K562 (cell line): ENCODE measurements at regions not wholly inside any gene's neighbourhood (a gene's known extent, or its start where the extent isn't known, plus 50 kb on each side); places are given as distances from the start of the nearest gene placed in this dataset.

Experiments used
- ATAC-seq: fragments of 200-7000 bp; cut with Tn5 transposase; 3 replicates; pipeline ENCODE4 v1.9.1; 2020; ENCODE audit warnings: moderate library complexity
- BruUV-seq: library from RNA; stranded (reverse); fragments of 400-500 nt; replicated peaks from 2 replicates; lab custom pipeline; 2021; lab: Mats Ljungman, UMichigan
- CTCF ChIA-PET: fragments of 300-600 bp; formaldehyde crosslinking; extraction: SDS; loops from one replicate; lab custom pipeline; 2021; ENCODE audit warnings: low intra/inter-chr PET ratio; lab: Yijun Ruan, JAX
- POLR2A ChIA-PET: fragments of 300-600, 350-650 bp; sonication (Branson Sonifier 250); formaldehyde crosslinking; extraction: SDS; loops from one replicate; lab custom pipeline; 2021; ENCODE audit warnings: antibody characterized with exemption, inconsistent platforms; lab: Yijun Ruan, JAX
- DNase-seq, 4 experiments: peaks; one replicate each; pipeline versions ENCODE4 v3.0.0 to v3.0.0-alpha.2; 2011 to 2018; ENCODE audit warnings: low spot score in 3 of 4, mixed read lengths in 3 of 4; ENCODE audit errors: extremely low read depth in 1 of 4
- FAIRE-seq: peaks from 2 replicates; lab custom pipeline; 2011; peaks lifted over from hg19 to GRCh38; lab: Jason Lieb, UNC
- H2AFZ ChIP-seq: 2 replicates; pipeline ENCODE4 v1.6.0; 2011; ENCODE audit warnings: low read depth, low read length, control low read depth, inconsistent platforms
- H3K27ac ChIP-seq: fragments of 200-600 bp; 3 replicates; pipeline ENCODE4 v1.8.0; 2011; ENCODE audit warnings: low read depth, mild to moderate bottlenecking, control low read depth, inconsistent platforms, low read length, moderate library complexity, mixed read lengths; ENCODE audit errors: extremely low read depth
- H3K27me3 ChIP-seq, 2 experiments: fragments of 300-600 bp in 1 of 2; 2 replicates in 1 of 2; 3 replicates in 1 of 2; pipeline versions ENCODE4 v1.6.0 to v1.8.0; 2011; ENCODE audit warnings: inconsistent platforms in 2 of 2, low read length in 2 of 2, mild to moderate bottlenecking in 1 of 2, mixed read lengths in 1 of 2, moderate library complexity in 1 of 2; ENCODE audit not compliant: control insufficient read depth in 2 of 2, insufficient read depth in 2 of 2
- H3K36me3 ChIP-seq: fragments of 300-600 bp; 3 replicates; pipeline ENCODE4 v1.8.0; 2011; ENCODE audit warnings: mild to moderate bottlenecking, low read length, inconsistent platforms; ENCODE audit not compliant: control insufficient read depth, insufficient read depth
- H3K4me1 ChIP-seq, 2 experiments: fragments of 200-600 bp in 1 of 2; replicated peaks in 1 of 2; 2 replicates in 1 of 2; 3 replicates in 1 of 2; pipeline versions ENCODE4 v1.5.1 to v1.8.0; 2011; ENCODE audit warnings: inconsistent platforms in 2 of 2, low read length in 2 of 2, mild to moderate bottlenecking in 1 of 2, mixed read lengths in 1 of 2, moderate library complexity in 1 of 2; ENCODE audit not compliant: control insufficient read depth in 2 of 2, insufficient read depth in 2 of 2
- H3K4me2 ChIP-seq: 2 replicates; pipeline ENCODE4 v1.6.1; 2011; ENCODE audit warnings: low read length, control low read depth, inconsistent platforms, mixed read lengths; ENCODE audit not compliant: insufficient read depth
- H3K4me3 ChIP-seq: fragments of 200-600 bp; sonication (generic), shearing (Covaris generic); 2 replicates; pipeline ENCODE4 v1.5.1; 2016; ENCODE audit warnings: control low read depth, inconsistent platforms
- H3K79me2 ChIP-seq: fragments of 200-600 bp; 3 replicates; pipeline ENCODE4 v1.8.0; 2011; ENCODE audit warnings: low read length, inconsistent platforms; ENCODE audit not compliant: control insufficient read depth, insufficient read depth
- H3K9ac ChIP-seq, 2 experiments: 2 replicates each; pipeline versions ENCODE4 v1.6.0 to v1.6.1; 2011; ENCODE audit warnings: low read depth in 2 of 2, low read length in 2 of 2, control low read depth in 1 of 2, inconsistent platforms in 1 of 2, mild to moderate bottlenecking in 1 of 2, mixed read lengths in 1 of 2; ENCODE audit not compliant: insufficient read depth in 1 of 2
- H3K9me1 ChIP-seq: one replicate; pipeline ENCODE4 v1.6.0; 2011; ENCODE audit warnings: inconsistent platforms, mild to moderate bottlenecking, low read length, moderate library complexity; ENCODE audit not compliant: control insufficient read depth, insufficient read depth
- H3K9me3 ChIP-seq: replicated peaks from 2 replicates; pipeline ENCODE4 v1.5.1; 2011; ENCODE audit warnings: low read depth, low read length, inconsistent platforms; ENCODE audit not compliant: control insufficient read depth, insufficient read depth
- H4K20me1 ChIP-seq: replicated peaks from 2 replicates; pipeline ENCODE4 v1.6.1; 2011; ENCODE audit warnings: low read length, inconsistent platforms, mixed read lengths; ENCODE audit not compliant: control insufficient read depth, insufficient read depth
- C11orf30 ChIP-seq: fragments of 450-650 bp; IDR thresholded peaks from 2 replicates; pipeline ENCODE4 v1.6.1; 2016; ENCODE audit warnings: low read depth, mild to moderate bottlenecking
- EP400 ChIP-seq: fragments of 450-650 bp; IDR thresholded peaks from 2 replicates; pipeline ENCODE4 v1.6.1; 2017; ENCODE audit warnings: antibody characterized with exemption, mild to moderate bottlenecking, moderate library complexity
- ETV5 ChIP-seq: sonication (generic); formaldehyde crosslinking; IDR thresholded peaks from 2 replicates; pipeline ENCODE4 v1.4.0; 2020; ENCODE audit warnings: low read depth, mild to moderate bottlenecking, missing genetic modification reagents
- EWSR1 ChIP-seq: fragments of 450-650 bp; IDR thresholded peaks from 2 replicates; pipeline ENCODE4 v1.6.1; 2018; ENCODE audit warnings: borderline replicate concordance, mild to moderate bottlenecking, low read depth, moderate library complexity; ENCODE audit not compliant: partially characterized antibody
- RBM25 ChIP-seq: fragments of 200-400 bp; formaldehyde crosslinking; IDR thresholded peaks from 2 replicates; pipeline ENCODE4 v1.6.1; 2018; ENCODE audit warnings: low read length, low read depth, moderate library complexity; ENCODE audit not compliant: severe bottlenecking
- SNRNP70 ChIP-seq: fragments of 200-400 bp; formaldehyde crosslinking; optimal IDR thresholded peaks from 2 replicates; pipeline ENCODE3; 2017; ENCODE audit warnings: low read depth, low read length
- ZNF76 ChIP-seq: fragments of 250-450 bp; sonication (Bioruptor Pico); IDR thresholded peaks from 2 replicates; pipeline ENCODE4 v1.4.0; 2020; ENCODE audit warnings: mild to moderate bottlenecking, moderate library complexity, borderline replicate concordance
- WGBS: fragments of 100-300 bp; shearing (Covaris generic); methylation state at CpG from one replicate; pipeline ENCODE4 v1.1.6; 2016; ENCODE audit warnings: low coverage, mixed read lengths; ENCODE audit not compliant: insufficient coverage; ENCODE audit errors: missing lambda C conversion rate; 5-methylcytosine and 5-hydroxymethylcytosine counted together
- in situ Hi-C: fragments of 300-500 bp; cut with MboI; formaldehyde crosslinking; loops from 4 replicates; pipeline ENCODE4 v1.15.0; 2018; ENCODE audit warnings: inconsistent platforms, mixed read lengths
- intact Hi-C: fragments of 100-400 bp; cut with micrococcal nuclease; formaldehyde crosslinking; loops from 2 replicates; pipeline ENCODE4 v1.14.2; 2022
- TF ChIP-seq, protein P1 (sequence below): sonication (generic); formaldehyde crosslinking; IDR thresholded peaks from 2 replicates; pipeline ENCODE4 v1.8.0; 2023; ENCODE audit warnings: mild to moderate bottlenecking, missing genetic modification reagents
- TF ChIP-seq, protein P2 (sequence below): fragments of 200-800 bp; sonication (Bioruptor generic); IDR thresholded peaks from 2 replicates; pipeline ENCODE4 v1.6.1; 2016; ENCODE audit warnings: missing genetic modification characterization, missing compliant biosample characterization

DNA sequence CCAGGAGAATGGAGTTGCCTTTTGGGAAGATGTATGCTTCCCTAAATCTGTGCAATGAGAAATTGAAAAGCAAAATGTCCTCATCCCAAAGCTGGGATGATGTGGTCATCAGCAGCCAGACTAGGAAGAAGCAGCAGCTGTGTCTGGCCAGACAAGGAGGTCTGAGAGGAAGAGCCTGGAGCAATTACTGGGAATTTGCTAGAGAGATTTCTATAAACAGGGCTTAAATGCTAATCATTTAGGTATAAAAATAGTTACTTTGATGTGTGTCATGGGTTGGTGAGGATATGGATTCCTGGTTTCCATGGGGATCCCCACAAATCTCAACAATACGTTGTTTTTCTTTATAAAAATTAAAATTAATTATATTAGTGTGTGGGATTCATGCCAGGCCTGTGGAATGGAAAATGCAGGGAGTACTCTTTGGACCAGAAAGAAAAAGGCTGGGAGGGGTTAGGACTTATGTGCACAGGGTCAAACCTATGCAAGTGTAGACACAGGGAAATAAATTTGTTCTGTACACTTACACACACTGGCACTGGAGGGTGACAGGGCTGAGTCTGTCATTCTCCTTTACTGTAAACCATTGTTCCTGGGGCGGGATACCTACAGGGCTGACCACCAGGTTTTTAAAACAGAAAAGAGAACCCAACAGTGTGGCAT lies 58.7 kb upstream of the TRPC7 start (continued):
- TF ChIP-seq, protein P1, sequence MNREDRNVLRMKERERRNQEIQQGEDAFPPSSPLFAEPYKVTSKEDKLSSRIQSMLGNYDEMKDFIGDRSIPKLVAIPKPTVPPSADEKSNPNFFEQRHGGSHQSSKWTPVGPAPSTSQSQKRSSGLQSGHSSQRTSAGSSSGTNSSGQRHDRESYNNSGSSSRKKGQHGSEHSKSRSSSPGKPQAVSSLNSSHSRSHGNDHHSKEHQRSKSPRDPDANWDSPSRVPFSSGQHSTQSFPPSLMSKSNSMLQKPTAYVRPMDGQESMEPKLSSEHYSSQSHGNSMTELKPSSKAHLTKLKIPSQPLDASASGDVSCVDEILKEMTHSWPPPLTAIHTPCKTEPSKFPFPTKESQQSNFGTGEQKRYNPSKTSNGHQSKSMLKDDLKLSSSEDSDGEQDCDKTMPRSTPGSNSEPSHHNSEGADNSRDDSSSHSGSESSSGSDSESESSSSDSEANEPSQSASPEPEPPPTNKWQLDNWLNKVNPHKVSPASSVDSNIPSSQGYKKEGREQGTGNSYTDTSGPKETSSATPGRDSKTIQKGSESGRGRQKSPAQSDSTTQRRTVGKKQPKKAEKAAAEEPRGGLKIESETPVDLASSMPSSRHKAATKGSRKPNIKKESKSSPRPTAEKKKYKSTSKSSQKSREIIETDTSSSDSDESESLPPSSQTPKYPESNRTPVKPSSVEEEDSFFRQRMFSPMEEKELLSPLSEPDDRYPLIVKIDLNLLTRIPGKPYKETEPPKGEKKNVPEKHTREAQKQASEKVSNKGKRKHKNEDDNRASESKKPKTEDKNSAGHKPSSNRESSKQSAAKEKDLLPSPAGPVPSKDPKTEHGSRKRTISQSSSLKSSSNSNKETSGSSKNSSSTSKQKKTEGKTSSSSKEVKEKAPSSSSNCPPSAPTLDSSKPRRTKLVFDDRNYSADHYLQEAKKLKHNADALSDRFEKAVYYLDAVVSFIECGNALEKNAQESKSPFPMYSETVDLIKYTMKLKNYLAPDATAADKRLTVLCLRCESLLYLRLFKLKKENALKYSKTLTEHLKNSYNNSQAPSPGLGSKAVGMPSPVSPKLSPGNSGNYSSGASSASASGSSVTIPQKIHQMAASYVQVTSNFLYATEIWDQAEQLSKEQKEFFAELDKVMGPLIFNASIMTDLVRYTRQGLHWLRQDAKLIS (CRISPR knock-in tag), result no peak
- TF ChIP-seq EWSR1, result no peak
- TF ChIP-seq SNRNP70, result no peak
- TF ChIP-seq, all 486 proteins: peak for 0

DNA sequence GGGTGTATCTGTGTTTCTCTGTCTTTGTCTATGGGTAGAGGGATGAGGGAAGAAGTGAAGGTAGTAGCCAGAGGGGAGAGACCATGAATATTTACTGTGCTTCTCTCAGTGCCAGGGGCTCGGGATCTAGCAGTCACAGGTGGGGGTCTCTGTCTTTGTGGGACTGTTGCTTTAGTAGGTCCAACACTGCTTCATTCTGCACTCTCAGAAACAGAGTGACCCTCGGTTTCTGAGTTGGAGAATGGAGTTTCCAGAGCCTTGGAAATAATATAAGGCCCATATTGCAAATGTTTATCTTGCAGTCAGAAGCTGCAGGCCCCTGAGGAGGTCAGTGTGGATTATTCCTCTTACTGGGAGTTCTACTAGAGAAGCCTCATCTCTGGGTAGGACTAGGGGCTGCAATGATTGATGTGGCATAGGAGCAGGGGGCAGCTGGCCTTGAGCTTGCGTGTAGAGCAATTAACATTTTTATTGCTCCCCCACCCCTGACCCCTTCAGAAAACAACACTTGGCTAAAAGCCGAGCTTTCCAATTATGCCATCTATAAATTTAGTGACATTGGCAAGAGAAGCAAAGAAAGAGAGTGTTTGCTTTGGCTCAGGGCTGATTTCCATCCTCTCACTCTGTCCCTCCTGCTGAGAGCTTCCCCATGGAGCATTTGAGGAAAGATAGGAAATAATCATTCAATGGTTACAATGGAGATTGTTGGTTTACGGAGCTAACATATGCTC lies 55.0 kb upstream of the TRPC7 start:
- in situ Hi-C loops, result loop anchor here (10.0 kb wide), 1 partner anchor 176 kb away; no protein-coding TSS in a partner anchor
- Histone ChIP-seq H3K27me3 (peaks cover 0 to under 1% of the 10 kb centered on the region in 2 experiments; a peak in 3 of 5 replicates), H4K20me1 (no peaks in the 10 kb centered on the region; the same call in 1 of the 2 replicates), H3K36me3 (no peaks in the 10 kb centered on the region), H2AFZ (no peak overlapping the region), H3K9me1 (no peaks in the 10 kb centered on the region), H3K9me3 (no peaks in the 10 kb centered on the region), H3K79me2 (no peaks in the 10 kb centered on the region), H3K9ac (no peak overlapping the region), H3K27ac (no peak overlapping the region), H3K4me1 (no peaks in the 10 kb centered on the region), H3K4me2 (no peak overlapping the region), H3K4me3 (no peak overlapping the region)
- ChIA-PET CTCF (no interaction called here), POLR2A (no interaction called here)
- no peak for FAIRE-seq
- no peak for ATAC-seq
- WGBS, result 0% methylated on average over 5 of the region's 5 CpGs
- no TSS peak for BruUV-seq
- intact Hi-C loops, result no loop called here
- no peak for DNase-seq
- TF ChIP-seq C11orf30, result no peak
- TF ChIP-seq ETV5 (CRISPR knock-in tag), result no peak
- TF ChIP-seq ZNF76 (CRISPR knock-in tag), result no peak
- TF ChIP-seq EP400, result no peak
- TF ChIP-seq, protein P2, sequence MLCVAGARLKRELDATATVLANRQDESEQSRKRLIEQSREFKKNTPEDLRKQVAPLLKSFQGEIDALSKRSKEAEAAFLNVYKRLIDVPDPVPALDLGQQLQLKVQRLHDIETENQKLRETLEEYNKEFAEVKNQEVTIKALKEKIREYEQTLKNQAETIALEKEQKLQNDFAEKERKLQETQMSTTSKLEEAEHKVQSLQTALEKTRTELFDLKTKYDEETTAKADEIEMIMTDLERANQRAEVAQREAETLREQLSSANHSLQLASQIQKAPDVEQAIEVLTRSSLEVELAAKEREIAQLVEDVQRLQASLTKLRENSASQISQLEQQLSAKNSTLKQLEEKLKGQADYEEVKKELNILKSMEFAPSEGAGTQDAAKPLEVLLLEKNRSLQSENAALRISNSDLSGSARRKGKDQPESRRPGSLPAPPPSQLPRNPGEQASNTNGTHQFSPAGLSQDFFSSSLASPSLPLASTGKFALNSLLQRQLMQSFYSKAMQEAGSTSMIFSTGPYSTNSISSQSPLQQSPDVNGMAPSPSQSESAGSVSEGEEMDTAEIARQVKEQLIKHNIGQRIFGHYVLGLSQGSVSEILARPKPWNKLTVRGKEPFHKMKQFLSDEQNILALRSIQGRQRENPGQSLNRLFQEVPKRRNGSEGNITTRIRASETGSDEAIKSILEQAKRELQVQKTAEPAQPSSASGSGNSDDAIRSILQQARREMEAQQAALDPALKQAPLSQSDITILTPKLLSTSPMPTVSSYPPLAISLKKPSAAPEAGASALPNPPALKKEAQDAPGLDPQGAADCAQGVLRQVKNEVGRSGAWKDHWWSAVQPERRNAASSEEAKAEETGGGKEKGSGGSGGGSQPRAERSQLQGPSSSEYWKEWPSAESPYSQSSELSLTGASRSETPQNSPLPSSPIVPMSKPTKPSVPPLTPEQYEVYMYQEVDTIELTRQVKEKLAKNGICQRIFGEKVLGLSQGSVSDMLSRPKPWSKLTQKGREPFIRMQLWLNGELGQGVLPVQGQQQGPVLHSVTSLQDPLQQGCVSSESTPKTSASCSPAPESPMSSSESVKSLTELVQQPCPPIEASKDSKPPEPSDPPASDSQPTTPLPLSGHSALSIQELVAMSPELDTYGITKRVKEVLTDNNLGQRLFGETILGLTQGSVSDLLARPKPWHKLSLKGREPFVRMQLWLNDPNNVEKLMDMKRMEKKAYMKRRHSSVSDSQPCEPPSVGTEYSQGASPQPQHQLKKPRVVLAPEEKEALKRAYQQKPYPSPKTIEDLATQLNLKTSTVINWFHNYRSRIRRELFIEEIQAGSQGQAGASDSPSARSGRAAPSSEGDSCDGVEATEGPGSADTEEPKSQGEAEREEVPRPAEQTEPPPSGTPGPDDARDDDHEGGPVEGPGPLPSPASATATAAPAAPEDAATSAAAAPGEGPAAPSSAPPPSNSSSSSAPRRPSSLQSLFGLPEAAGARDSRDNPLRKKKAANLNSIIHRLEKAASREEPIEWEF (CRISPR knock-in tag), result no peak
- no peak for TF ChIP-seq RBM25
